ENCODE measurements at regions not wholly inside any gene's neighbourhood (a gene's known extent, or its start where the extent isn't known, plus 50 kb on each side); places are given as distances from the start of the nearest gene placed in this dataset.

- WGBS, 2 donors: 74 to 76% methylated on average over 1 of the region's 1 CpG
- intact Hi-C loops (cut with DNase I): no loop called here
- ATAC-seq (no peak), DNase-seq (no peak)
- Histone ChIP-seq H3K4me3 (no peak overlapping the region), H3K27me3 (no peaks in the 10 kb centered on the region), H3K4me1 (no peaks in the 10 kb centered on the region), H3K36me3 (replicated peaks in 1 of 2; ENCODE audit: insufficient read depth in 1 of 2, low read depth in 2 of 2) (no peaks in the 10 kb centered on the region), H3K9me3 (no peaks in the 10 kb centered on the region), H3K27ac (no peak overlapping the region)
- TF ChIP-seq CTCF (IDR thresholded peaks at IDR 0.05) (no peak), POLR2A (IDR thresholded peaks at IDR 0.05) (no peak)
These were observed 144.6 kb downstream of the ATL2 start for GRCh38 chr2:38232454-38232853.

GRCh38 chr2:38230756-38231155, 146.3 kb downstream of the ATL2 start:
- H3K4me3 ChIP-seq: no peak overlapping the region
- H3K27ac ChIP-seq: no peak overlapping the region
- no peaks in the 10 kb centered on the region for H3K9me3 ChIP-seq
- no peaks in the 10 kb centered on the region for H3K27me3 ChIP-seq
- ATAC-seq: no peak
- no peak for DNase-seq
- no peaks in the 10 kb centered on the region for H3K36me3 ChIP-seq (replicated peaks in 1 of 2; ENCODE audit: insufficient read depth in 1 of 2, low read depth in 2 of 2)
- no peak for TF ChIP-seq POLR2A (IDR thresholded peaks at IDR 0.05)
- TF ChIP-seq CTCF (IDR thresholded peaks at IDR 0.05): no peak
- 35 to 39% methylated on average over 4 of the region's 4 CpGs for WGBS, 2 donors
- H3K4me1 ChIP-seq: no peaks in the 10 kb centered on the region
- intact Hi-C loops (cut with DNase I): no loop called here

GRCh38 chr2:38228753-38229152, 148.3 kb downstream of the ATL2 start:
- Histone ChIP-seq H3K4me1 (no peaks in the 10 kb centered on the region), H3K27ac (no peak overlapping the region), H3K4me3 (no peak overlapping the region), H3K36me3 (replicated peaks in 1 of 2; ENCODE audit: insufficient read depth in 1 of 2, low read depth in 2 of 2) (no peaks in the 10 kb centered on the region), H3K27me3 (no peaks in the 10 kb centered on the region), H3K9me3 (no peaks in the 10 kb centered on the region)
- DNase-seq: no peak
- intact Hi-C loops (cut with DNase I): no loop called here
- TF ChIP-seq CTCF (IDR thresholded peaks at IDR 0.05): no peak
- TF ChIP-seq POLR2A (IDR thresholded peaks at IDR 0.05): no peak
- ATAC-seq: no peak

GRCh38 chr2:38224821-38225437, 149.0 kb upstream of the CYP1B1 start:
- H3K4me3 ChIP-seq: no peak overlapping the region
- H3K36me3 ChIP-seq (replicated peaks in 1 of 2; ENCODE audit: insufficient read depth in 1 of 2, low read depth in 2 of 2): no peaks in the 10 kb centered on the region
- H3K27me3 ChIP-seq: no peaks in the 10 kb centered on the region
- DNase-seq (no peak), ATAC-seq (no peak)
- TF ChIP-seq CTCF (IDR thresholded peaks at IDR 0.05) (no peak), POLR2A (IDR thresholded peaks at IDR 0.05) (no peak)
- WGBS, 2 donors: 10 to 42% methylated on average over 1 of the region's 1 CpG
- no peaks in the 10 kb centered on the region for H3K9me3 ChIP-seq
- H3K4me1 ChIP-seq: no peaks in the 10 kb centered on the region
- no peak overlapping the region for H3K27ac ChIP-seq
- intact Hi-C loops (cut with DNase I): no loop called here

- ATAC-seq (no peak), DNase-seq (no peak)
- H3K27me3 ChIP-seq: no peaks in the 10 kb centered on the region
- intact Hi-C loops (cut with DNase I): no loop called here
- H3K9me3 ChIP-seq: no peaks in the 10 kb centered on the region
- H3K36me3 ChIP-seq (replicated peaks in 1 of 2; ENCODE audit: insufficient read depth in 1 of 2, low read depth in 2 of 2): no peaks in the 10 kb centered on the region
- TF ChIP-seq POLR2A (IDR thresholded peaks at IDR 0.05): no peak
- TF ChIP-seq CTCF (IDR thresholded peaks at IDR 0.05): no peak
- no peak overlapping the region for H3K4me3 ChIP-seq
- H3K27ac ChIP-seq: no peak overlapping the region
- WGBS, 2 donors: 68 to 73% methylated on average over 2 of the region's 2 CpGs
- no peaks in the 10 kb centered on the region for H3K4me1 ChIP-seq
These were observed 148.2 kb upstream of the CYP1B1 start for GRCh38 chr2:38224181-38224580.
